GM18909 (cell line): ENCODE measurements at regions not wholly inside any gene's neighbourhood (a gene's known extent, or its start where the extent isn't known, plus 50 kb on each side); places are given as distances from the start of the nearest gene placed in this dataset.

Experiments used
- ATAC-seq: cut with Tn5 transposase; IDR thresholded peaks from one replicate; pipeline ENCODE4 v1.9.1; 2021; ENCODE audit warnings: mild to moderate bottlenecking; ENCODE audit not compliant: unreplicated experiment, poor library complexity

DNA sequence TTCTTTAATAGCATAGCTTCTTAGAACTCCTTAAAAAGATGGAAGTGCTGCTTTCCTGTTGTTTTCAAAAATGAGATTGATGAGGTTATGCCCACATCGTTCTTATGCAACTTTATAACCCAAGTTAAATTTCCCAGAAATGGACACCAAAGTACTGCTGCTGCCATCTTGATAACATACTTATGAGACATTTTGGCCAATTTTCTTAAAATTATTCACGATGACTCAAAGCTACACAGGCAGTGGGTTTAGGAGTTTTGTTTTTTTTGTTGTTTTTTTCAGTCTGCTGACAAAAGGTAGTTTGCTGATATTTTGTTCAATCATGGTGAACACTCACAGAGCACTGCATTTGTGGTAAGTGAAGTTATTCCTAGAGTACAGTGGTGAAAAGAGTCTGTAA, 54.9 kb upstream of the RFC3 start:
- ATAC-seq = no peak

DNA sequence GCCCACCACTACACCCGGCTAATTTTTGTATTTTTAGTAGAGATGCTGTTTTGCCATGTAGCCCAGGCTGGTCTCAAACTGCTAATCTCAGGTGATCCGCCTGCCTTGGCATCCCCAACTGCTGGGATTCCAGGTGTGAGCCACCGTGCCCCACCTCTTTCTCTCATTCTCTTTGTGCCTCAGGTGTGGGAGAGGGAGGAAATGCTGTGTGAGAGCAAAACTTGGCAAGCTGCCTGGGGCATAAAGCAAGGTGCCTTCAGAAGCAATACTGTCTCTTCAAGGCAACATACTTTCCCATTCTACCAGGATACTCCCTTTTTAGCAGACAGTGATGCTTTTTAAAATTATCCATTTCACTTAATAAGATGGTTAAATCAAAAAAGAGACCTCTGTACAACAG, 53.2 kb upstream of the RFC3 start:
- no peak for ATAC-seq

DNA sequence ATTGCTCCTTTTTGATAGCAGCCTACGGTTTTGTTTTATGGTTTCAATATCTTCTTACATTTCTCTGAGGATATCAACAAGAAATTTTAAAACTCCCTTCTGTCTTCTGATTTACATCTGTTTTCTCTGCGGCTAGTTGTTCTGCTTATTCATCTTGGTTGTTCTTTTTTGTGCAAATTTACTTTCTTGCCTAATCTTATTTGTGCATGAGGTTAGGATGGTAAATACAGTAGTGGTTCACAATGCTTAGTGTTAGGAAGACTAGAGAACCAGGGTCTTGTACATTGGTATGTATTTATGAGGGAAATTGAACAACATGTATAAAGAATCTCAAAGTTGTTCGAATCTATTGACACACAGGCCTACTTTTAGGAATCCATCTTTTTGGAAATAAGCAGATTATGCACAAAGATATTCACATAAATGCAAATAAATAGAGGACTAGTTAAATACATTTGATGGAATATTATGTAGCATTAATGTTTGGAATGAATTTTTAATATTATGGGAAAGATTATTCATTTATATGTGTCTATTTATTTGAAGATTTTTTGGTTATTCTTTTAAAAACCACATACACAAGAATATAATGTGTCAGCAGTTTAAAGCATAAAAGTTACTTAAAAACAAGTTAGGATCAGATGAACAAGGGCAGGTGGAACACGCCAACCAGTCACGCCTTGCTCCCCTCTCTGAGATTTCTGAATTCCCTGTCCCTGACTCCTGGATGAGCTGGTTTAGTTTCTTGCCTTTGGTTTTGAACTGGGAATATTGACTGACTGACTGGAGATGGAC, 51.4 kb upstream of the RFC3 start:
- ATAC-seq = no peak

DNA sequence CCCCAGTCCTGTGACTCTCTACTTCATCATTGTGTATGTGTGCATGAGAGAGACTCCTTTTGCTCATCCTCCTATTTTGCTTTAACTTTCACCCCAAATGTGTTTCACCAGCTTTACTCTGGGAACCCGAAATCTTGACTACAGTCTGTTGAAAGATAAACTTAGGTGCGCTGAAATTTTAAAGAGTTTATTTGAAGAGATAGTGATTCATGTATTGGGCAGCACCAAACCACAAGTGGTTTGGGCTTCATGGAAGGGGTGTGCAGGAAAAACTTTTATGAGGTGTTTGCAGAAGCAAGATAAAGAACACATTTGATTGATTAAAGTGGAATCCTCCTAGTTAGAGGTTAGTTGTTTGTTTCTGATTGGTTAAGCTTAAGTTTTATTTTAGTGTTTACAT, 50.8 kb upstream of the RFC3 start:
- ATAC-seq = no peak
